HUES6 (cell line): ENCODE measurements at regions not wholly inside any gene's neighbourhood (a gene's known extent, or its start where the extent isn't known, plus 50 kb on each side); places are given as distances from the start of the nearest gene placed in this dataset.

ENCODE experiments used
- H3K27ac ChIP-seq: 2 replicates; pipeline ENCODE4 v1.7.0; 2013; ENCODE audit warnings: low read depth, mild to moderate bottlenecking, low read length, inconsistent platforms
- H3K27me3 ChIP-seq: 2 replicates; pipeline ENCODE4 v1.6.1; 2013; ENCODE audit warnings: low read length; ENCODE audit not compliant: control insufficient read depth, insufficient read depth
- H3K36me3 ChIP-seq: 2 replicates; pipeline ENCODE4 v1.6.1; 2013; ENCODE audit warnings: low read length; ENCODE audit not compliant: control insufficient read depth, insufficient read depth
- H3K4me1 ChIP-seq: 2 replicates; pipeline ENCODE4 v1.6.1; 2013; ENCODE audit warnings: low read length; ENCODE audit not compliant: control insufficient read depth, insufficient read depth
- H3K4me3 ChIP-seq: 2 replicates; pipeline ENCODE4 v1.5.1; 2013; ENCODE audit warnings: low read depth, low read length
- H3K9ac ChIP-seq: one replicate; pipeline ENCODE4 v1.6.1; 2013; ENCODE audit warnings: mild to moderate bottlenecking, low read length
- H3K9me3 ChIP-seq: 2 replicates; pipeline ENCODE4 v1.6.1; 2013; ENCODE audit warnings: low read depth, low read length; ENCODE audit not compliant: control insufficient read depth, insufficient read depth

DNA sequence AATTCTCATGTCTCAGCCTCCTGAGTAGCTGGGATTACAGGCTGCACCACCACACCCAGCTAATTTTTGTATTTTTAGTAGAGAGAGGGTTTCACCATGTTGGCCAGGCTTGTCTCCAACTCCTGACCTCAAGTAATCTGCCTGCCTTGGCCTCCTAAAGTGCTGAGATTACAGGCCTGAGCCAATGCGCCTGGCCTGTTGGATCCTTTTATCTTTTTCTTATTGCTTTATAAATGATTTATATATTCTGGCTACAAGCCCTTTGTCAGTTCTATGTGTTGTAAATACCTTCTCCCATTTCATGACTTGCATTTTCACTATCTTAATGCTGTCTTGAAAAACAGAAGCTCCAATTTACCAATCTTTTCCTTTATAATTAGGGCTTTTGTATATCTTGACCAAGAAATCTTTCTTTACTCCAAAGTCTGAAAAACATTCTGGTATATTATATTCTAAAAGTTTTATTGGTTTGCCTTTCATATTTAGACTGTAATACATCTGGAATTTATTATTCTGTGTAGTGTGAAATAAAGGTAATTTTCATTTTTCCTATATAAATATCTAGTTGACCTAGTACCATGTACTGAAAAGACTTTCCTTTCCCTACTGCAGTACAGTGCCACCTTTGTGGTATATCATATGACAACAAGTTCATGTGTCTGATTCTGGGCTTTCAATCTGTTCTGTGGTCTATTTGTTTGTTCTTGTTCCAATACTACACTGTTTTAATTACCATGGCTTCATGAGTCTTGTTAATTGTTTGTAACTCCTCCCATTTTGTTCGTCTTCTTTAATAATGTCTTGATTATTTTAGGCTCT is 52.9 kb upstream of the RNU6-1 start:
- Histone ChIP-seq H3K27ac (no peak overlapping the region), H3K9ac (no peak overlapping the region), H3K4me1 (no peaks in the 10 kb centered on the region), H3K4me3 (no peak overlapping the region), H3K9me3 (peaks cover 12% of the 10 kb centered on the region; the same call in 1 of the 2 replicates), H3K27me3 (no peaks in the 10 kb centered on the region), H3K36me3 (no peaks in the 10 kb centered on the region)

DNA sequence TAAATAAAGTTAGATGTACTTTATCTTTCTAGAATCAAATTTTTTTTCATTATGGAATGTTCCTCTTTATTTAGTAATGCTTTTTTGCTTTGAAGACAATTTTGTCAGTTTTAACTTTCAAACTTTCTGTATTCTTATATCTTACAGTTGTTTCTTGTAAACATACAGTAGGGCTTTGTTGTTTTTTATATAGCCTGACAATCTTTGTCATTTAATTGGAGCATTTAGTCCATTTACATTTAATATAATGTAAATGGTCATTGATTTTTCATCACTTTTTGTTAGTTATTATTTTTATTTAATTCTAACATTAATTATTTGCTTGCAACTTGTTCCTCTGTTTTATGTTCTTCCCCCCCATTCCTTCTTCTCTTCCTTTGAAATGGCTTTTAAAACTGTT is 55.4 kb upstream of the RNU6-1 start:
- Histone ChIP-seq H3K4me1 (no peaks in the 10 kb centered on the region), H3K27ac (no peak overlapping the region), H3K4me3 (no peak overlapping the region), H3K9ac (no peak overlapping the region), H3K27me3 (no peaks in the 10 kb centered on the region), H3K9me3 (peaks cover 9% of the 10 kb centered on the region; the same call in 1 of the 2 replicates), H3K36me3 (no peaks in the 10 kb centered on the region)

DNA sequence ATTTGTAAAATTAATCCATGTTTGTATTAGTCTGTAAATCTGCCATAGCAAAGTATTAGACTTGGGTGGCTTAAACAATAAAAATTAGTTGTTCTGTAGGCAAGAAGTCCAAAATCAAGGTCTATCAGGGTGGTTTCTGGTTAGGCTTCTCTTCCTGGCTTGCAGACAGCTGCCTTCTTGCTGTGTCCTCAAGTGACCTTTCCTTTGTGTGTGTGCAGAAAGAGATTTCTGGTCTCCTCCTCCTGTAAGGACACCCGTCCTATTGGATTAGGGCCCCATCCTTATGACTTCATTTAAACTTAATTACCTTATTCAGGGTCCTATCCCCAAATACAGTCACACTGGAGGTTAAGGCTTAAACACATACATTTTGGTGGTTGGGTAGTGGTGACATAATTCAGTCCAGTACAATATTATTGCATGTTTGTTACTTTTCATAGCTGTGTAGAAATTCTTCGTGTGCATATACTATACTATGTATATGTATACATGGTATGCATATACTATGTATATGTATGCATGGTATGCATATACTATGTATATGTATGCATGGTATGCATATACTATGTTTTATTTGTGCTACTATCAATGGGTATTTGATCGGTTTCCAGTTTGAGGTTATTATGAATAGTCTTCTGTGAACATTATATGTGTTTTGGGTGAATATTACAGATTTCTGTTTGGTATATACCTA is 57.9 kb upstream of the RNU6-1 start:
- H3K4me1 ChIP-seq: no peaks in the 10 kb centered on the region
- H3K9me3 ChIP-seq: 0 out of 2 replicates have a peak, but pooled peaks cover 3% of the 10 kb centered on the region
- no peak overlapping the region for H3K4me3 ChIP-seq
- H3K36me3 ChIP-seq: no peaks in the 10 kb centered on the region
- no peak overlapping the region for H3K27ac ChIP-seq
- no peaks in the 10 kb centered on the region for H3K27me3 ChIP-seq
- H3K9ac ChIP-seq: no peak overlapping the region

DNA sequence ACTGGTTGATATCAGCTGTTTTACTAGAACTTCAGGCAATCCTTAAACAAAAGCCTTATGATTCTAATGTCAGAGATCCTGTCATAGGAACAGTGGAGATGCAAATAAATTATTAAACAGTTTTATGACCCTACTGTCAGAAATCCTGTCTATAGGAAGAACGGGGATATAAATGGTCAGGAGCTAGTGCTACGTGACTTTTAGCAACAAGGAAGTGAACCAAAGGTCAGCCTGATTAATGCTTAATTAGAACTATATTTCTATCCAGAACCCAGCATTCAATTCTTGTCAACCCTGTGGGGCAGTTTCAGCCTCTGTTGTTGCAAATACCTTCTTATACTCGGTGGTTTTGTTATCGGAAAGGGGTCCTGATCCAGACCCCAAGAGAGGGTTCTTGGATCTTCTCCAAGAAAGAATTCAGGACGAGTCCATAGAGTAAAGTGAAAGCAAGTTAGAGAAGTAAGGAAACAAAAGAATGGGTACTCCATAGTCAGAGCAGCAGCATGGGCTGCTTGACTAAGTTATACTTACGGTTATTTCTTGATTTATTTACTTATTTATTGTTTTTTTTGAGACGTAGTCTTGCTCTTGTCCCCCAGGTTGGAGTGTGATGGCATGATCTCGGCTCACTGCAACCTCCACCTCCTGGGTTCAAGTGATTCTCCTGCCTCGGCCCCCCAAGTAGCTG is 59.9 kb upstream of the RNU6-1 start:
- Histone ChIP-seq H3K36me3 (no peaks in the 10 kb centered on the region), H3K9ac (no peak overlapping the region), H3K4me1 (no peaks in the 10 kb centered on the region), H3K27ac (no peak overlapping the region), H3K27me3 (no peaks in the 10 kb centered on the region), H3K4me3 (no peak overlapping the region), H3K9me3 (peaks cover 15% of the 10 kb centered on the region)

DNA sequence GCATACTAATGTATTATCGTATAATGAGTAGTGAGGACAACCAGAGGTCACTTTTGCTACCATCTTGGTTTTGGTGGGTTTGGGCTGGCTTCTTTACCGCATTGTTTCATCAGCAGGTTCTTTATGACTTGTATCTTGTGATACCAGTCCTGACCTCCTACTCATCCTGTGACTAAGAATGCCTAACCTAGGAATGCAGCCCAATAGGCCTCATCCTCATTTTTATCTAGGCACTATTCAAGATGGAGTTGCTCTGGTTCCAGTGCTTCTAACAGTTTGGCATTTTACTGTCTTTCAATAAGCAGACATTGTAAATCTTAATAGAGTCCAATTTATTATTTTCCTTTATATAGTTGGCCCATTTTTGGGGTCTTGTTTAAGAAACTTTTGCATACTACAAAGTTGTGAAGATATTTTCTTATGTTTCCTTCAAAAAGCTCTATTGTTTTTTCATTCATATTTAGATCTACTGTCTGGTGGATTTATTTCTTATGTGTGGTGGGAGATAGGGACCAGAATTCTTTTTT is 60.8 kb upstream of the RNU6-1 start:
- no peaks in the 10 kb centered on the region for H3K36me3 ChIP-seq

DNA sequence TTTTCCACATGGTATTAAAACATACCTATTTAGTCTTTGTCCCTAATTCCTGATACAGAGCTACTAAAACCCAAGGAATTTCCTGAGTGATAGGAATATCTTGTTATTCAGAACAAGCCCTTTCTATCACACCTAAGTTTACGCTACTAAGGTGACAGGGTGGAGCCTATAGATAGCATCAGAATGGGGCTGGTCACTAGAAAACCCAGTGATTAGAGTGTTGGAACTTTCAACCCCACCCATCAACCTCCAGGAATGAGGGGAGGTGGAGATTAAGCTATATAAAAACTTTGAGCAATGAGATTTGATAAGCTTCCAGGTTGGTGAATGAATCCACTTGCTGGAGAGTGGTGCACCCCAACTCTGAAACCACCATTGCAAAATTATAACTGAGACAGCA is 62.1 kb upstream of the RNU6-1 start:
- Histone ChIP-seq H3K27me3 (no peaks in the 10 kb centered on the region), H3K9ac (no peak overlapping the region), H3K4me1 (no peaks in the 10 kb centered on the region), H3K9me3 (peaks cover 12% of the 10 kb centered on the region), H3K36me3 (no peaks in the 10 kb centered on the region), H3K4me3 (no peak overlapping the region), H3K27ac (no peak overlapping the region)

More for the DNA sequence above, 60.8 kb upstream of the RNU6-1 start:
- H3K9ac ChIP-seq: no peak overlapping the region
- H3K4me3 ChIP-seq: no peak overlapping the region
- no peak overlapping the region for H3K27ac ChIP-seq
- no peaks in the 10 kb centered on the region for H3K27me3 ChIP-seq
- no peaks in the 10 kb centered on the region for H3K4me1 ChIP-seq
- H3K9me3 ChIP-seq: peaks cover 13% of the 10 kb centered on the region

DNA sequence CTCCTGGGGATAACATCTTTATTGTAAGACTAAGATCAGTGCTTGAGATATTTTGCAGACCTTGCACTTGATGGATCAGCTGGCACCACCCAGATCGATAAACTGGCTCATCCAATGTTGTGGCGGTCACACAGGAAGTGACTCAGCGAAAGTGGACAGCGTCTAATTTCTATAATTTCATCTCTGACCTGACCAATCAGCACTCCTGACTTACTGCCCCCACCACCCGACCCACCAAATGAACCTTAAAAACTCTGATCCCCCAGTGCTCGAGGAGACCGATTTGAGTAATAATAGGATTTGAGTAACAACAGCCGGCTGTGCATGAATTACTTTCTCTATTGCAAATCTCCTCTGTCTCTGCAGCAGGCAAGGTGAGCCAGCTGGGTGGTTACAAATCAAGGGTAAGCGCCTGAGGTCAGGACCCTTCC is 62.7 kb upstream of the RNU6-1 start:
- Histone ChIP-seq H3K27me3 (no peaks in the 10 kb centered on the region), H3K36me3 (no peaks in the 10 kb centered on the region), H3K9me3 (peaks cover 12% of the 10 kb centered on the region), H3K27ac (no peak overlapping the region), H3K4me1 (no peaks in the 10 kb centered on the region), H3K9ac (no peak overlapping the region), H3K4me3 (no peak overlapping the region)

DNA sequence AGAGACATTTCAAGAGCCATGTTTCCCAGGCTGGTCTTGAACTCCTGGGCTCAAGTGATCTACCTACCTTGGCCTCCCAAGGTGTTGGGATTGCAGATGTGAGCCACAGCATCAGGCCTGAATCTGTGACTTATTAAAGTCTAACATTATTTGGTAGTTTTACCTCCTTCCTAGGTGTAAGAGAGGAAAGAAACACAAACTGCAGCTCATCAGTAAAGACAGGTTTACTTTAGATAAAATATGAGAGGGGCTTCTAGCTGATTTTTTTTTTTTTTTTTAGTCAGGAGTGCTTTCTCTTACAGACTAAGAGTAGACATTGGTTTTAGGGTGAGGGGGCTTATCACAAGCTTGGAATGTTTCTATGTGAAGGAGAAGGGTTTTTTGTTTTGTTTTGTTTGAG is 63.9 kb upstream of the RNU6-1 start:
- no peak overlapping the region for H3K9ac ChIP-seq
- H3K27ac ChIP-seq: no peak overlapping the region
- H3K4me1 ChIP-seq: no peaks in the 10 kb centered on the region
- no peaks in the 10 kb centered on the region for H3K27me3 ChIP-seq
- H3K36me3 ChIP-seq: no peaks in the 10 kb centered on the region
- H3K4me3 ChIP-seq: no peak overlapping the region
- peaks cover 12% of the 10 kb centered on the region for H3K9me3 ChIP-seq

DNA sequence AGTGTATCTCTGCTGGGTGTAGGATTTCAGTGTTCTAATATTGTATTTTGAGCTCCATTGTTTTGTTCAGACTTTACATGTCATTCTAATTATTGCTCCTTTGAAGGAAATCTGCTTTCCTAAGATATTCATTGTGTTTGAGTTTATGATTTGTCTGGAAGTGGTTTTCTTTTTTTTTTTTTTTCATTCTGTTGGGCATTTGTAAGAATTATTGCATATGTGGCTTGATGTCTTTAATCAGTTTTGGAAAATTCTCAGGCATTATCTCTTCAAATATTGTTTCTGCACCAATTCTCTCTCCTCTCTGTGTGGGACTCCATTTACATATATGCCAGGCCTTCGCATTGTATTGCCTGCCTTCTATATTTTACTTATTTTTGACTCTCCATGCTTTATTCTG is 65.8 kb upstream of the RNU6-1 start:
- H3K36me3 ChIP-seq: no peaks in the 10 kb centered on the region
- no peaks in the 10 kb centered on the region for H3K4me1 ChIP-seq
- H3K9ac ChIP-seq: no peak overlapping the region
- no peaks in the 10 kb centered on the region for H3K27me3 ChIP-seq
- no peak overlapping the region for H3K4me3 ChIP-seq
- H3K9me3 ChIP-seq: peaks cover 27% of the 10 kb centered on the region
- H3K27ac ChIP-seq: no peak overlapping the region

DNA sequence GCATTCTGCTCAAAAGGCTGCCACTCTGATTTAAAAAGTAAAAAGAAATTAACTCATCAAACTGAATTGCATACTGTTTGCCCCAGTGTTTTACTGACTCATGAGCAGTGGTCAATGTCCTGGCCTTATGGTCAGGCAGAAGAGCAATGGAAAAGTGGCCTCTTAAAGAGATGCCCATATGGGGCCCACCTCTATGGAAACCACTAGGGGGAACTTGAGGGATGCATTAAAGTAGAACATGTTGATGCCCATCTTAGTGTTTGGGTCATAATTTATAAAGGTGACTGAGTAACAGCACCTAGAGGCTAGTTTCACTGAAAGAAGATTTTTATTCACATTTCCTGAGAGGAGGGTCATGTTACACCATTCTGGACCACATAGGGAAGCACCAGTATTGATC is 66.5 kb upstream of the RNU6-1 start:
- Histone ChIP-seq H3K4me3 (no peak overlapping the region), H3K9me3 (peaks cover 31% of the 10 kb centered on the region), H3K27me3 (no peaks in the 10 kb centered on the region), H3K4me1 (no peaks in the 10 kb centered on the region), H3K36me3 (no peaks in the 10 kb centered on the region), H3K27ac (no peak overlapping the region), H3K9ac (no peak overlapping the region)
